ENCODE measurements at regions not wholly inside any gene's neighbourhood (a gene's known extent, or its start where the extent isn't known, plus 50 kb on each side); places are given as distances from the start of the nearest gene placed in this dataset.
A peak's percentile ranks its signal among the peaks of the same experiment; 100 is the strongest.

- Histone ChIP-seq H3K9me3 (ENCODE audit: control extremely low read depth in 1 of 3, control insufficient read depth in 2 of 3, insufficient read depth in 1 of 3, low read length in 2 of 3) (peaks cover 0 to 14% (median 0%) of the 10 kb centered on the region in 3 donors), H3K27ac (ENCODE audit: low read length in 2 of 2) (no peak overlapping the region), H3K4me2 (replicated peaks; ENCODE audit: low read depth, low read length, poor library complexity, severe bottlenecking) (no peak overlapping the region), H2AFZ (ENCODE audit: insufficient read depth, low read depth, low read length, poor library complexity, severe bottlenecking) (no peak overlapping the region), H3K4me1 (ENCODE audit: control insufficient read depth in 2 of 2, insufficient read depth in 2 of 2, low read length in 2 of 2) (peaks cover 40 to 42% of the 10 kb centered on the region in 2 donors), H3K79me2 (ENCODE audit: control insufficient read depth, insufficient read depth, low read length) (peaks cover 4% of the 10 kb centered on the region), H3K27me3 (replicated peaks in 1 of 4; ENCODE audit: control extremely low read depth in 1 of 4, control insufficient read depth in 3 of 4, insufficient read depth in 4 of 4, low read length in 3 of 4) (no peaks in the 10 kb centered on the region), H3K9ac (ENCODE audit: low read length) (no peak overlapping the region), H4K20me1 (ENCODE audit: control insufficient read depth, insufficient read depth, low read length, poor library complexity, severe bottlenecking) (no peaks in the 10 kb centered on the region), H3K36me3 (replicated peaks in 1 of 2; ENCODE audit: control extremely low read depth in 1 of 2, control insufficient read depth in 1 of 2, extremely low read depth in 1 of 2, insufficient read depth in 2 of 2, low read length in 1 of 2) (no peaks in the 10 kb centered on the region), H3K4me3 (ENCODE audit: control extremely low read depth in 1 of 5, extremely low read depth in 1 of 5, insufficient read depth in 1 of 5, low read depth in 2 of 5, low read length in 4 of 5) (no peak overlapping the region)
- no peak for TF ChIP-seq CTCF (IDR thresholded peaks at IDR 0.05)
- no peak for TF ChIP-seq EZH2 (IDR thresholded peaks at IDR 0.05; ENCODE audit: borderline replicate concordance, insufficient read depth, low read depth, low read length, poor library complexity, severe bottlenecking)
- Mint-ChIP-seq H3K27me3 (no peaks in the 10 kb centered on the region), H3K27ac (no peak overlapping the region), H3K4me1 (peaks cover 59% of the 10 kb centered on the region), H3K4me3 (peak overlapping the region; percentile 2), H3K9me3 (ENCODE audit: insufficient read depth) (no peaks in the 10 kb centered on the region)
- ChIA-PET CTCF (no interaction called here), POLR2A (no interaction called here)
- 100% methylated on average over 1 of the region's 2 CpGs for WGBS (ENCODE audit: insufficient coverage)
- DNase-seq (no peak), ATAC-seq (ENCODE audit: low read depth) (no peak)
- intact Hi-C loops (cut with micrococcal nuclease) = loop anchor here (5.0 kb wide), 1 partner anchor 109 kb away; the partner anchor contains the start of gene SPRY2
These were observed 110.7 kb upstream of the SPRY2 start for GRCh38 chr13:80451641-80452040.

- Histone ChIP-seq H3K4me3 (ENCODE audit: control extremely low read depth in 1 of 5, extremely low read depth in 1 of 5, insufficient read depth in 1 of 5, low read depth in 2 of 5, low read length in 4 of 5) (no peak overlapping the region), H3K27me3 (replicated peaks in 1 of 4; ENCODE audit: control extremely low read depth in 1 of 4, control insufficient read depth in 3 of 4, insufficient read depth in 4 of 4, low read length in 3 of 4) (no peaks in the 10 kb centered on the region), H3K79me2 (ENCODE audit: control insufficient read depth, insufficient read depth, low read length) (peaks cover 4% of the 10 kb centered on the region), H3K4me1 (ENCODE audit: control insufficient read depth in 2 of 2, insufficient read depth in 2 of 2, low read length in 2 of 2) (peaks cover 40 to 42% of the 10 kb centered on the region in 2 donors), H3K4me2 (replicated peaks; ENCODE audit: low read depth, low read length, poor library complexity, severe bottlenecking) (no peak overlapping the region), H3K36me3 (replicated peaks in 1 of 2; ENCODE audit: control extremely low read depth in 1 of 2, control insufficient read depth in 1 of 2, extremely low read depth in 1 of 2, insufficient read depth in 2 of 2, low read length in 1 of 2) (no peaks in the 10 kb centered on the region), H3K9ac (ENCODE audit: low read length) (no peak overlapping the region), H4K20me1 (ENCODE audit: control insufficient read depth, insufficient read depth, low read length, poor library complexity, severe bottlenecking) (no peaks in the 10 kb centered on the region), H3K27ac (ENCODE audit: low read length in 2 of 2) (no peak overlapping the region), H3K9me3 (ENCODE audit: control extremely low read depth in 1 of 3, control insufficient read depth in 2 of 3, insufficient read depth in 1 of 3, low read length in 2 of 3) (peaks cover 0 to 14% (median 0%) of the 10 kb centered on the region in 3 donors), H2AFZ (ENCODE audit: insufficient read depth, low read depth, low read length, poor library complexity, severe bottlenecking) (no peak overlapping the region)
- ChIA-PET CTCF (no interaction called here), POLR2A (no interaction called here)
- no peak for TF ChIP-seq CTCF (IDR thresholded peaks at IDR 0.05)
- no peak for TF ChIP-seq EZH2 (IDR thresholded peaks at IDR 0.05; ENCODE audit: borderline replicate concordance, insufficient read depth, low read depth, low read length, poor library complexity, severe bottlenecking)
- ATAC-seq (ENCODE audit: low read depth) (no peak), DNase-seq (no peak)
- Mint-ChIP-seq H3K4me3 (no peak overlapping the region), H3K9me3 (ENCODE audit: insufficient read depth) (no peaks in the 10 kb centered on the region), H3K4me1 (peaks cover 59% of the 10 kb centered on the region), H3K27ac (no peak overlapping the region), H3K27me3 (no peaks in the 10 kb centered on the region)
- intact Hi-C loops (cut with micrococcal nuclease) = loop anchor here (5.0 kb wide), 1 partner anchor 108 kb away; the partner anchor contains the start of gene SPRY2
These were observed 109.5 kb upstream of the SPRY2 start for GRCh38 chr13:80450386-80450785.
